Gastrocnemius medialis (tissue), 4 donors: ENCODE measurements at regions not wholly inside any gene's neighbourhood (a gene's known extent, or its start where the extent isn't known, plus 50 kb on each side); places are given as distances from the start of the nearest gene placed in this dataset.

Experiments used
- CTCF ChIP-seq, 5 experiments: fragments of 450-650 bp in 3 of 5; fragments of 200-600 bp in 2 of 5; sonication (generic) in 2 of 5; IDR thresholded peaks in 4 of 5; conservative IDR thresholded peaks in 1 of 5; 1 replicate in 4 of 5; 2 replicates in 1 of 5; pipeline ENCODE4 v1.5.1; 2016 to 2019; ENCODE audit warnings: antibody characterized with exemption in 5 of 5, mild to moderate bottlenecking in 3 of 5, moderate library complexity in 3 of 5
- POLR2A ChIP-seq, 2 donors: fragments of 450-650 bp; IDR thresholded peaks; one replicate each; pipeline ENCODE4 v1.6.1; 2017; ENCODE audit warnings: antibody characterized with exemption in 2 of 2, mild to moderate bottlenecking in 2 of 2, moderate library complexity in 2 of 2

- TF ChIP-seq CTCF (IDR thresholded peaks at IDR 0.05 in 4 of 5, conservative IDR thresholded peaks at IDR 0.05 in 1 of 5) (no peak), POLR2A (IDR thresholded peaks at IDR 0.05) (no peak)
Measured at GRCh38 chr14:82500222-82500621, 966.6 kb upstream of the SEL1L start.
